Activated naive CD4-positive, alpha-beta T cell treated with anti-CD3 and anti-CD28 coated beads, Interleukin-2, amount 50 U/mL, for 24 hours (primary cell): ENCODE measurements at regions not wholly inside any gene's neighbourhood (a gene's known extent, or its start where the extent isn't known, plus 50 kb on each side); places are given as distances from the start of the nearest gene placed in this dataset.

Experiments
- H3K27ac Mint-ChIP-seq: one replicate; pipeline ENCODE4 v1.8.0; 2021; ENCODE audit warnings: mild to moderate bottlenecking, mixed read lengths
- H3K27me3 Mint-ChIP-seq: one replicate; pipeline ENCODE4 v1.8.0; 2021; ENCODE audit warnings: mixed read lengths
- H3K36me3 Mint-ChIP-seq: one replicate; pipeline ENCODE4 v1.8.0; 2021; ENCODE audit warnings: mixed read lengths
- H3K4me1 Mint-ChIP-seq: one replicate; pipeline ENCODE4 v1.8.0; 2021; ENCODE audit warnings: mixed read lengths
- H3K4me3 Mint-ChIP-seq: one replicate; pipeline ENCODE4 v1.8.0; 2021; ENCODE audit warnings: mild to moderate bottlenecking, mixed read lengths
- H3K9me3 Mint-ChIP-seq: one replicate; pipeline ENCODE4 v1.8.0; 2021; ENCODE audit warnings: mixed read lengths

DNA sequence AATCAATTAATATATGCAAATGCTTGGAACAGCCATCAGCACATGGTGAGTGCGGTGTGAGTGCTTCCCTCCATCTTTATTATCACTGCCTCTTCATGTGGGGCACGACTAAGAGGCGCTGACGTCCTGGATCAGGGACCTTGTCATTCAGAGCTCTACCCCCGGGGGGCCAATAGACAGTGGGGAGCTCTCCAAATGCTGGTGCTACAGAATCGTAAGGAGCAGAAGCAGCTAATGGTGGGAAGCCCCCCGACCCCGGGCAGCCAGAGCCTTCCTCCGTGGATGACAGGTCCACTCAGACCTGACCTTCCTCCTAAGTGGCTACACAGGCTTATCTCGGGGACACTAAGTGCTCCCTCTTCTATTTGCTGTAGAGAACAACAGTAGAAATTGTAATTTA lies 257.5 kb upstream of the PMEPA1 start:
- Mint-ChIP-seq H3K27ac (no peak overlapping the region), H3K36me3 (no peaks in the 10 kb centered on the region), H3K4me1 (no peaks in the 10 kb centered on the region), H3K27me3 (peaks cover 9% of the 10 kb centered on the region), H3K4me3 (no peak overlapping the region), H3K9me3 (no peaks in the 10 kb centered on the region)

GRCh38 chr20:57966620-57967019 lies 256.8 kb upstream of the PMEPA1 start:
- Mint-ChIP-seq H3K36me3 (no peaks in the 10 kb centered on the region), H3K4me3 (no peak overlapping the region), H3K4me1 (no peaks in the 10 kb centered on the region), H3K27me3 (peaks cover 9% of the 10 kb centered on the region), H3K27ac (no peak overlapping the region), H3K9me3 (no peaks in the 10 kb centered on the region)

DNA sequence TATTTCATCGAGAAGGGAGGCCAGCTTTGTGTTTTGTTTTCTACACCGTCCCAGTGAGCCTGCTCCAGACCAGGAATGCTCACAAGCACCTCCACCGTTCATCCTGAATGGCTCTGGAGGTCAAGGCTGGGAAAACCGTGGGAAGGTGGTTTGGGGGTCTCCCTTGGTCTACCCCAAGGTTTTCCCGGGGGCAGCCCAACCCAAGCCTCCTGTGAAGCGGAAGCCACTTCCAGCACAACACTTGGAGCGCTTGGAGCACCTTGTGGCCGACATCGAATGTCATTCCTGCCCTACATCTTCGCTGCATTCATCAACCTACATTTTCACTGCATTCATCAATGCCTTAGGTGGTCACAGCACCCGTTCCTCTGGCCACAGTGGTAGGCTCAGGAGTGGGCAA lies 255.6 kb upstream of the PMEPA1 start:
- Mint-ChIP-seq H3K9me3 (no peaks in the 10 kb centered on the region), H3K4me3 (no peak overlapping the region), H3K27me3 (peaks cover 9% of the 10 kb centered on the region), H3K4me1 (no peaks in the 10 kb centered on the region), H3K27ac (no peak overlapping the region), H3K36me3 (no peaks in the 10 kb centered on the region)

GRCh38 chr20:57964011-57964862 lies 254.4 kb upstream of the PMEPA1 start:
- Mint-ChIP-seq H3K27me3 (peaks cover 7% of the 10 kb centered on the region), H3K27ac (no peak overlapping the region), H3K36me3 (no peaks in the 10 kb centered on the region), H3K4me3 (no peak overlapping the region), H3K4me1 (no peaks in the 10 kb centered on the region), H3K9me3 (no peaks in the 10 kb centered on the region)

DNA sequence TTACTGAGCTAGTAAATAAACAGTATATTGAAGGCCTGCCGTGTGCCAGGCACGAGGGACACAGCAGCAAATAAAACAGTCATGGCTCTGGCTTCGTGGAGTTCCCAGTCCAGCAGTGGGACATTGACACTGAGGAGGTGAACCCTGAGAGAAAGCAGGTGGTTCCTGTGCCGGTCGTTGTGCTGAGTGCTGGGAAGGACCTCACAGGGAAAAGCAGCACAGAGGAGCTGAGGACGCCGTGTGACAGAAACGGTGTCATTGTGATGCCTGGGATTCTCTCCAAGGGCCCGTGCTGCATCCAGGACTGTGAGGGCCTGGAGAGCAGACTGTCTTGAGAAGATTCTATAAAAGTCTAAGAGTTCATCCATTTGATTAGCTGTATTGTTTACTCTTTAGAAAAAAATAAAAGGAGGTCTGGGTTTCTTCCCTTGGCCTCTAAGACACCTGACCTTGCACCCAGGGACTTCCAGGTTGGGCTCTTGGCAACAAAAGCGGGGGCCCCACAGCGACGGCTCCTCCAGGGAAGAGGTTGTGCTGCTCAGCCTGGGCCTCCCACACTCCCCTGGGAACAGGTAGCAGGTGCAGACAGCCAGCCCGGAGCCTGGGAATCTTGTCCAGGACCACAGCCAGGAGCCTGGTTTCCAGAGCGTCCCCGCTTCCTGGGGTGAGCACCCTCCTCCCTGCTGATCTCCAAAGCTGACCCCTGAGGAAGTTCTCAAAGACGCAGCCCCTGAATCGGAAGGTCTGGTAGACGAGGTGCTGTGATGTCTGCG lies 251.2 kb upstream of the PMEPA1 start:
- Mint-ChIP-seq H3K4me3 (no peak overlapping the region), H3K27me3 (no peaks in the 10 kb centered on the region), H3K27ac (no peak overlapping the region), H3K4me1 (no peaks in the 10 kb centered on the region), H3K9me3 (no peaks in the 10 kb centered on the region), H3K36me3 (no peaks in the 10 kb centered on the region)

DNA sequence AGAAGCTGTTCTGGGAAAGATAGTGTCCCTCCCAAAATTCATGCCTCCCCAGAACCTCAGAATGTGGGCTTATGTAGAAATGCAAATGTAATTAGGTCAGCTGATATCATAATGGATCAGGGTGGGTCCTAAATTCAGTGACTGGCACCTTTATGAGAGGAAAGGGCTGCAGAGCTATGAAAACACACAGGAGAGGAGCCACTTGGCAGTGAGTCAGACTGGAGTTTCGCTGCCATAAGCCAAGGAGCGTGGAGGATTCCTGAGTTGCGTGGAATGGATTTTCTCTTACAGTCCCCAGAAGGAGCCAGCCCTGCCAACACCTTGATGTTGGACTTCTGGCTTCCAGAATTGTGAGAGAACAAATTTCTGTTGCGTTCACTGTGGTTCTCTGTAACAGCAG lies 249.8 kb upstream of the PMEPA1 start:
- no peaks in the 10 kb centered on the region for H3K27me3 Mint-ChIP-seq
- no peak overlapping the region for H3K4me3 Mint-ChIP-seq
- no peaks in the 10 kb centered on the region for H3K9me3 Mint-ChIP-seq
- H3K4me1 Mint-ChIP-seq = no peaks in the 10 kb centered on the region
- no peak overlapping the region for H3K27ac Mint-ChIP-seq
- no peaks in the 10 kb centered on the region for H3K36me3 Mint-ChIP-seq

- no peak overlapping the region for H3K4me3 Mint-ChIP-seq
- no peaks in the 10 kb centered on the region for H3K27me3 Mint-ChIP-seq
- H3K9me3 Mint-ChIP-seq = no peaks in the 10 kb centered on the region
- H3K4me1 Mint-ChIP-seq = no peaks in the 10 kb centered on the region
- H3K36me3 Mint-ChIP-seq = no peaks in the 10 kb centered on the region
- H3K27ac Mint-ChIP-seq = no peak overlapping the region
Observed at GRCh38 chr20:57959018-57959417, 249.2 kb upstream of the PMEPA1 start.

GRCh38 chr20:57958050-57958420 lies 248.2 kb upstream of the PMEPA1 start:
- H3K27ac Mint-ChIP-seq = no peak overlapping the region
- H3K36me3 Mint-ChIP-seq = no peaks in the 10 kb centered on the region
- no peak overlapping the region for H3K4me3 Mint-ChIP-seq
- H3K4me1 Mint-ChIP-seq = no peaks in the 10 kb centered on the region
- no peaks in the 10 kb centered on the region for H3K27me3 Mint-ChIP-seq
- H3K9me3 Mint-ChIP-seq = no peaks in the 10 kb centered on the region

DNA sequence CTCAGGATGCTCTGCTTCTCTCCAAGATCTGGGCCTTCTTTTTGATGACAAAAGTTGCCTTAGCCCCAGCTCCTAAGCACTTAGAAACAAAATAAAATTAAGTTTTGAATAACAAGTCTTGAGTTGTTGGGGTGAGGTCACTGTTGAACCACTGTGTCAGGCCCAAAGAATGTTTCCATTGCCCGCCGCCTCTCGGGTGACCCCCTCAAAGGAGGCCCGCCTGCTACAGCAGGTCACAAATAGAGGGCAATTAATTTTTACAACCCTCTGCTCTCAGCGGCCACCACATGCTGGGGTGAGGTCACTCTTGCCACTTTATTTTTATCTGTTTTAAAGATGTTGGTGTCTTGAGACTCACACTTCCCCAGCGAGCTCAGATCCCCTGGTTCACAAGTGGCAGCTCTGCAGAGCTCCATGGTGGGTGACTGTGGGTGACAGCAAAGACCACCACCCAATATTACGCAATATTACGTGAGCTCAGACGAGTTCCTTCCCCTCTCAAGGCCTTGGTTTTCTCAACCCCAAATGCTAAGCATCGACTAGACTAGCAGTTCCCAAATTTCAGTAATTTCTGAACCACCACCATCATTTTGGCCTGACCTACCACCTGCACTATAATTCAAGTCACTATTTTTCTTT lies 247.7 kb upstream of the PMEPA1 start:
- Mint-ChIP-seq H3K36me3 (no peaks in the 10 kb centered on the region), H3K27me3 (no peaks in the 10 kb centered on the region), H3K4me3 (no peak overlapping the region), H3K27ac (no peak overlapping the region), H3K9me3 (no peaks in the 10 kb centered on the region), H3K4me1 (no peaks in the 10 kb centered on the region)

- Mint-ChIP-seq H3K36me3 (no peaks in the 10 kb centered on the region), H3K27me3 (no peaks in the 10 kb centered on the region), H3K4me1 (no peaks in the 10 kb centered on the region)
Observed at GRCh38 chr20:57953638-57954037, 243.8 kb upstream of the PMEPA1 start.

DNA sequence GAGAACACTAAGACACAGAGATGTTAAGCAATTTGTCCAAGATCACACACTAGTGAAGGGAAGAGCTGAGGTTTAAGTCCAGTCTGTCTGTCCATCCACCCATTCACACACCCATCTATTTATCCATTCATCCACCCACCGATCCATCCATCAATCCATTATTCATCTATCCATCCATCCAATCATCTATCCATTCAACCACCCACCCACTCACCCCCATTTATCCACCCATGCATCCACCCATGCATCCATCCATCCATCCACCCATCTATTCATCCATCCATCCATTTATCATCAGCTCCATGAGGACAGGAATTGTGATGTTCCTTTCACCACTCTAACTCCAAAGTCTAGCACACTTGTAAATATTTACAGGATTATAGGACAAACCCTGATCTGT lies 242.3 kb upstream of the PMEPA1 start:
- H3K4me3 Mint-ChIP-seq = no peak overlapping the region
- no peaks in the 10 kb centered on the region for H3K36me3 Mint-ChIP-seq
- no peak overlapping the region for H3K27ac Mint-ChIP-seq

More at GRCh38 chr20:57953638-57954037, 243.8 kb upstream of the PMEPA1 start:
- Mint-ChIP-seq H3K4me3 (no peak overlapping the region), H3K27ac (no peak overlapping the region), H3K9me3 (no peaks in the 10 kb centered on the region)

DNA sequence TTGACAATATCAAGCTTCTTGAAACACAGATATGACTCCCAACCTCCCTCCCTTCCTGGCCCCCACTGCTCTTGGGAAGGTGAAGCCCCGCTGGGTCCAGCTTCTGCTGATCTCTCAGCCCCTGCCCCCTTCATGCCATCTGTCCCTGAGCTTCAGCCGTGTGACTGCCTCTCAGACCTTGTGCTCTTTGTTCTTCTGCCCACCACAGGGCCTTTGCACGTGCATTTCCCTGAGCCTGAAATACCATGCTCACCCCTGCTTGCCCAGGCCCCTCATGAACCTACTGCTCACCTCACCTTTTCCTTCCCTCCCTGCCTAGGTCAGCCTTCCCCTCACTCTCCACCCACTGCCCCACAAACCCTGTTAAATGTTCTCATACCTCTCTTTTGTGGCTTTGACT lies 241.7 kb upstream of the PMEPA1 start:
- no peaks in the 10 kb centered on the region for H3K27me3 Mint-ChIP-seq
- H3K4me1 Mint-ChIP-seq = no peaks in the 10 kb centered on the region
- H3K4me3 Mint-ChIP-seq = no peak overlapping the region
- H3K27ac Mint-ChIP-seq = no peak overlapping the region
- H3K9me3 Mint-ChIP-seq = no peaks in the 10 kb centered on the region
- no peaks in the 10 kb centered on the region for H3K36me3 Mint-ChIP-seq

More for the DNA sequence above, 242.3 kb upstream of the PMEPA1 start:
- no peaks in the 10 kb centered on the region for H3K9me3 Mint-ChIP-seq
- H3K27me3 Mint-ChIP-seq = no peaks in the 10 kb centered on the region
- H3K4me1 Mint-ChIP-seq = no peaks in the 10 kb centered on the region

DNA sequence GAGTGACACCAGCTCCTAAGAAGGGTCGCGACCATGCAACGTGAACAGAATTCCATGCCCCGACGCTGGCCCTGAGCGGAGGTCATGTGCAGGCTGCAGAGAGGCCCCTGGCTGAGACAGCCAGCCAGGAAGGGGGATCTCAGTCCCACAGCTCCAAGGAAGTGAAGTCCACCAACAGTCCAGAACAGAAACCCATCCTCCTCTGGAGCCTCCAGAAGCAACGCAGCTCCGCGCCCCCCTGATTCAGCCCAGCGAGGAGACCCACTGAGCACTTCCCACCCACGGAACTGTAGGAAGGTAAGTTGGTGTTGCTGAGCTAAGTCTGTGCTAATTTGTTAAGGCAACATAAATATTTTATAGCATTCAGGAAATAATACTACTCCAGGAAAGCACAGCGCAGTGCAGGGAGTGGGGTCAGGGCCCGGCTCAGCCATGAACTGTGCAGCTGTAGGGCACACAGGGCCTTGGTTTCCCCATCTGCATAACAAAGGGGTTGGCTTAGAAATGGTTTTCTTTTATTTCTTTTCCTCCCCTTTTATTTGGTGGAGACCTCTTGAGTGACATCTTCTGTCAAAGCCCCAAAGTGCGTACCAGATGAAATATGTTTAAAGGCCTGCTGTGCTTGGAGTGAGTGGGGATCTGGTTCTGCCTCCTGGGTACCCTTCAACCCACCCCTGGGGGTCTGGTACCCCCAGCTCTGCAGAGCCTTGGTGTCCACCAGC lies 241.1 kb upstream of the PMEPA1 start:
- H3K4me3 Mint-ChIP-seq = no peak overlapping the region

GRCh38 chr20:57948180-57948955 lies 238.6 kb upstream of the PMEPA1 start:
- H3K4me1 Mint-ChIP-seq = no peaks in the 10 kb centered on the region
- H3K36me3 Mint-ChIP-seq = no peaks in the 10 kb centered on the region
- no peak overlapping the region for H3K27ac Mint-ChIP-seq
- H3K4me3 Mint-ChIP-seq = no peak overlapping the region
- no peaks in the 10 kb centered on the region for H3K27me3 Mint-ChIP-seq
- H3K9me3 Mint-ChIP-seq = no peaks in the 10 kb centered on the region

More for the DNA sequence above, 241.1 kb upstream of the PMEPA1 start:
- Mint-ChIP-seq H3K27ac (no peak overlapping the region), H3K4me1 (no peaks in the 10 kb centered on the region), H3K36me3 (no peaks in the 10 kb centered on the region), H3K27me3 (no peaks in the 10 kb centered on the region), H3K9me3 (no peaks in the 10 kb centered on the region)
